OCI-LY7 (cell line): ENCODE measurements at regions not wholly inside any gene's neighbourhood (a gene's known extent, or its start where the extent isn't known, plus 50 kb on each side); places are given as distances from the start of the nearest gene placed in this dataset.

Experiments used
- BruUV-seq: library from RNA; stranded (reverse); fragments of 400-500 nt; replicated peaks from 2 replicates; lab custom pipeline; 2021; lab: Mats Ljungman, UMichigan
- CTCF ChIA-PET: fragments of 300-600 bp; sonication (Branson Sonifier 250); formaldehyde crosslinking; loops from one replicate; lab custom pipeline; 2022; ENCODE audit warnings: antibody characterized with exemption; ENCODE audit not compliant: unreplicated experiment; lab: Charles Lee
- POLR2A ChIA-PET: fragments of 300-600 bp; sonication (Branson Sonifier 250); formaldehyde crosslinking; loops from one replicate; lab custom pipeline; 2022; ENCODE audit warnings: antibody characterized with exemption; lab: Charles Lee
- DNase-seq: peaks from one replicate; pipeline ENCODE4 v3.0.0-alpha.2; 2015; ENCODE audit warnings: low spot score
- H2AFZ ChIP-seq: fragments of 200-600 bp; sonication (generic), shearing (Covaris generic); 2 replicates; pipeline ENCODE4 v1.6.1; 2014; ENCODE audit warnings: mild to moderate bottlenecking, antibody characterized with exemption, low read length, moderate library complexity
- H3K27ac ChIP-seq: fragments of 200-600 bp; sonication (generic); 2 replicates; pipeline ENCODE4 v1.5.1; 2014; ENCODE audit warnings: mixed run types, low read depth, mild to moderate bottlenecking, moderate library complexity, low read length, inconsistent platforms; ENCODE audit not compliant: poor library complexity, severe bottlenecking
- H3K36me3 ChIP-seq: fragments of 200-600 bp; sonication (generic); 2 replicates; pipeline ENCODE4 v1.6.1; 2014; ENCODE audit warnings: mild to moderate bottlenecking, antibody characterized with exemption, low read length, moderate library complexity, mixed read lengths; ENCODE audit not compliant: insufficient read depth
- H3K4me1 ChIP-seq: fragments of 200-600 bp; sonication (generic); 2 replicates; pipeline ENCODE4 v1.5.1; 2014; ENCODE audit warnings: mild to moderate bottlenecking, low read length; ENCODE audit not compliant: insufficient read depth, poor library complexity, severe bottlenecking
- H3K4me2 ChIP-seq: fragments of 200-600 bp; sonication (generic); 2 replicates; pipeline ENCODE4 v1.6.1; 2014; ENCODE audit warnings: mild to moderate bottlenecking, low read length
- H3K4me3 ChIP-seq: fragments of 200-600 bp; sonication (generic); 2 replicates; pipeline ENCODE4 v1.5.1; 2014; ENCODE audit warnings: mild to moderate bottlenecking, low read depth, low read length; ENCODE audit not compliant: poor library complexity, severe bottlenecking
- H3K79me2 ChIP-seq: fragments of 200-600 bp; sonication (generic); 2 replicates; pipeline ENCODE4 v1.6.1; 2016; ENCODE audit warnings: low read depth, mild to moderate bottlenecking, low read length, moderate library complexity, mixed read lengths; ENCODE audit not compliant: insufficient read depth
- H3K9me2 ChIP-seq: fragments of 200-600 bp; sonication (generic); 2 replicates; pipeline ENCODE4 v1.6.1; 2016; ENCODE audit warnings: mild to moderate bottlenecking, low read length, mixed read lengths; ENCODE audit not compliant: insufficient read depth
- H3K9me3 ChIP-seq: fragments of 200-600 bp; sonication (generic); 2 replicates; pipeline ENCODE4 v1.6.1; 2014; ENCODE audit warnings: mild to moderate bottlenecking, mixed run types, low read length, mixed read lengths
- H4K20me1 ChIP-seq: fragments of 200-600 bp; sonication (generic); 2 replicates; pipeline ENCODE4 v1.6.1; 2014; ENCODE audit warnings: mild to moderate bottlenecking, antibody characterized with exemption, low read length, moderate library complexity, mixed read lengths; ENCODE audit not compliant: insufficient read depth
- CTCF ChIP-seq: fragments of 200-600 bp; sonication (generic); conservative IDR thresholded peaks from 2 replicates; pipeline ENCODE4 v1.5.1; 2014; ENCODE audit warnings: mild to moderate bottlenecking, antibody characterized with exemption, low read length, moderate library complexity, mixed read lengths
- EZH2phosphoT487 ChIP-seq: fragments of 200-600 bp; sonication (generic); IDR thresholded peaks from 2 replicates; pipeline ENCODE4 v1.6.1; 2018; ENCODE audit warnings: low read depth, borderline replicate concordance, mild to moderate bottlenecking, mixed run types, antibody characterized with exemption, low read length, moderate library complexity, mixed read lengths
- intact Hi-C: fragments of 100-400 bp; cut with micrococcal nuclease; formaldehyde crosslinking; loops from one replicate; pipeline ENCODE4 v1.10.0; 2022; ENCODE audit not compliant: unreplicated experiment

- Histone ChIP-seq H3K4me3 (no peak overlapping the region), H2AFZ (no peak overlapping the region), H3K9me3 (no peaks in the 10 kb centered on the region), H3K27ac (no peak overlapping the region), H3K9me2 (no peaks in the 10 kb centered on the region), H3K4me1 (no peaks in the 10 kb centered on the region), H4K20me1 (no peaks in the 10 kb centered on the region), H3K4me2 (no peak overlapping the region), H3K79me2 (no peaks in the 10 kb centered on the region), H3K36me3 (no peaks in the 10 kb centered on the region)
- no peak for TF ChIP-seq CTCF
- TF ChIP-seq EZH2phosphoT487 = no peak
- no TSS peak for BruUV-seq
- ChIA-PET CTCF (no interaction called here), POLR2A (no interaction called here)
- intact Hi-C loops = no loop called here
- DNase-seq = no peak
These were observed 897.3 kb downstream of the METTL15 start for GRCh38 chr11:29005401-29005980.

- no peak for TF ChIP-seq CTCF
- no peak for TF ChIP-seq EZH2phosphoT487
- POLR2A ChIA-PET = no interaction called here
- H3K79me2 ChIP-seq = no peaks in the 10 kb centered on the region
- BruUV-seq = no TSS peak
- no peak overlapping the region for H3K4me2 ChIP-seq
- H3K36me3 ChIP-seq = no peaks in the 10 kb centered on the region
- intact Hi-C loops = no loop called here
- no peaks in the 10 kb centered on the region for H4K20me1 ChIP-seq
- no peak overlapping the region for H3K27ac ChIP-seq
- H3K4me1 ChIP-seq = no peaks in the 10 kb centered on the region
- H3K4me3 ChIP-seq = no peak overlapping the region
- no peak for DNase-seq
- no peak overlapping the region for H2AFZ ChIP-seq
- H3K9me3 ChIP-seq = no peaks in the 10 kb centered on the region
- CTCF ChIA-PET = no interaction called here
- no peaks in the 10 kb centered on the region for H3K9me2 ChIP-seq
These were observed 894.6 kb downstream of the METTL15 start for GRCh38 chr11:29002816-29003215.

- Histone ChIP-seq H3K4me2 (no peak overlapping the region), H3K4me3 (no peak overlapping the region), H3K27ac (no peak overlapping the region), H2AFZ (no peak overlapping the region), H3K4me1 (no peaks in the 10 kb centered on the region), H3K9me3 (no peaks in the 10 kb centered on the region), H3K9me2 (no peaks in the 10 kb centered on the region), H4K20me1 (no peaks in the 10 kb centered on the region), H3K79me2 (no peaks in the 10 kb centered on the region), H3K36me3 (no peaks in the 10 kb centered on the region)
- intact Hi-C loops = no loop called here
- no TSS peak for BruUV-seq
- no peak for DNase-seq
- POLR2A ChIA-PET = interaction anchor here (0.6 to 0.7 kb wide), 3 partner anchors 135 to 1796 kb away, joined by 3 to 9 read pairs (median 3); no protein-coding TSS in a partner anchor
- TF ChIP-seq EZH2phosphoT487 (no peak), CTCF (no peak)
- CTCF ChIA-PET = no interaction called here
These were observed 891.4 kb downstream of the METTL15 start for GRCh38 chr11:28999620-29000019.
